VCaP (cell line): ENCODE measurements at regions not wholly inside any gene's neighbourhood (a gene's known extent, or its start where the extent isn't known, plus 50 kb on each side); places are given as distances from the start of the nearest gene placed in this dataset.
"Not testable (repeated sequence)": the region's sequence is repeated elsewhere in the genome, so short reads cannot be mapped to it uniquely, and the experiment has no call there.

ENCODE experiments used
- H3K27ac ChIP-seq: fragments of 450-650 bp; 2 replicates; pipeline ENCODE4 v1.5.1; 2017

- H3K27ac ChIP-seq, result not testable (repeated sequence)
Measured at GRCh38 chr2:87444951-87445350, 302.9 kb upstream of the PLGLB2 start.

GRCh38 chr2:87445613-87446312 is 302.1 kb upstream of the PLGLB2 start:
- H3K27ac ChIP-seq, result not testable (repeated sequence)

- H3K27ac ChIP-seq, result not testable (repeated sequence)
Measured at GRCh38 chr2:87446313-87446696, 301.6 kb upstream of the PLGLB2 start.

GRCh38 chr2:87449462-87449980 is 298.4 kb upstream of the PLGLB2 start:
- H3K27ac ChIP-seq, result not testable (repeated sequence)

- H3K27ac ChIP-seq, result not testable (repeated sequence)
Measured at GRCh38 chr2:87452193-87452592, 295.7 kb upstream of the PLGLB2 start.

GRCh38 chr2:87452861-87453260 is 295.0 kb upstream of the PLGLB2 start:
- H3K27ac ChIP-seq, result not testable (repeated sequence)

- H3K27ac ChIP-seq, result not testable (repeated sequence)
Measured at GRCh38 chr2:87453965-87454364, 293.9 kb upstream of the PLGLB2 start.

GRCh38 chr2:87454421-87454820 is 293.5 kb upstream of the PLGLB2 start:
- not testable (repeated sequence) for H3K27ac ChIP-seq

GRCh38 chr2:87455209-87455853 is 292.6 kb upstream of the PLGLB2 start:
- not testable (repeated sequence) for H3K27ac ChIP-seq

- not testable (repeated sequence) for H3K27ac ChIP-seq
Measured at GRCh38 chr2:87455854-87456249, 292.0 kb upstream of the PLGLB2 start.

- not testable (repeated sequence) for H3K27ac ChIP-seq
Measured at GRCh38 chr2:87456477-87457128, 291.3 kb upstream of the PLGLB2 start.

GRCh38 chr2:87457129-87457499 is 290.8 kb upstream of the PLGLB2 start:
- not testable (repeated sequence) for H3K27ac ChIP-seq

- not testable (repeated sequence) for H3K27ac ChIP-seq
Measured at GRCh38 chr2:87458938-87459337, 288.9 kb upstream of the PLGLB2 start.

GRCh38 chr2:87460104-87460503 is 287.8 kb upstream of the PLGLB2 start:
- not testable (repeated sequence) for H3K27ac ChIP-seq

- not testable (repeated sequence) for H3K27ac ChIP-seq
Measured at GRCh38 chr2:87460662-87461061, 287.2 kb upstream of the PLGLB2 start.

- not testable (repeated sequence) for H3K27ac ChIP-seq
Measured at GRCh38 chr2:87461671-87462070, 286.2 kb upstream of the PLGLB2 start.

- not testable (repeated sequence) for H3K27ac ChIP-seq
Measured at GRCh38 chr2:87464219-87464618, 283.7 kb upstream of the PLGLB2 start.

GRCh38 chr2:87465730-87466129 is 282.2 kb upstream of the PLGLB2 start:
- H3K27ac ChIP-seq, result not testable (repeated sequence)

- not testable (repeated sequence) for H3K27ac ChIP-seq
Measured at GRCh38 chr2:87466591-87467120, 281.2 kb upstream of the PLGLB2 start.

- H3K27ac ChIP-seq, result not testable (repeated sequence)
Measured at GRCh38 chr2:87468429-87468981, 279.4 kb upstream of the PLGLB2 start.

GRCh38 chr2:87469180-87470151 is 278.4 kb upstream of the PLGLB2 start:
- H3K27ac ChIP-seq, result not testable (repeated sequence)
